DMS53 treated with DMSO at 0.1 percent for 48 hours (cell line): ENCODE measurements at regions not wholly inside any gene's neighbourhood (a gene's known extent, or its start where the extent isn't known, plus 50 kb on each side); places are given as distances from the start of the nearest gene placed in this dataset.
"Not testable (repeated sequence)": the region's sequence is repeated elsewhere in the genome, so short reads cannot be mapped to it uniquely, and the experiment has no call there.

ENCODE experiments used
- DNase-seq: peaks from one replicate; lab custom pipeline; 2025; ENCODE audit not compliant: unreplicated experiment; lab: John Stamatoyannopoulos, UW

- DNase-seq = peak; percentile 21
Observed at GRCh38 chr1:219039017-219039681, 134.5 kb upstream of the LYPLAL1 start.

DNA sequence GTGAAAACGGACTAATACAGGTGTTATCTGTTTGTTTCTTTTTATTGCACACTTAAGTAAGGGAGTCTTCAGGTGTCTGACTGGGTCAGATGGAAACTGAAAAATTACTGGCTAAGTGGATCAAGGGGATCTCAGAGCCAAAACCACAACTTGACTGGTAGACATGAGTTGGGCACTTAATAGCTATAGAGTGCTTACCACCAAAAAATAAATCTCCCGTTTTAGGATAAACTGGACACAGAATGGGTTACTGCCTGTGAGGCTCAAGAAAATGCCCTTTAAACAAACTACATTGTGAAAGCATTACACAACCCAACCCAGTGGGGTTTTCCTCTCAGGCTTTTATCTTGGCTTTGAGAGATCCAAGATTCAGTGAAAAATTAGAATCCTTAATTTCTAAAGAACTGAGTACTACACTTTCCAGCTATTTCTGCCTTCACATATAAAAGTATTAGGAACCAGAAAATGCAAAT lies 134.0 kb upstream of the LYPLAL1 start:
- no peak for DNase-seq

- DNase-seq = no peak
Observed at GRCh38 chr1:219040291-219040690, 133.4 kb upstream of the LYPLAL1 start.

DNA sequence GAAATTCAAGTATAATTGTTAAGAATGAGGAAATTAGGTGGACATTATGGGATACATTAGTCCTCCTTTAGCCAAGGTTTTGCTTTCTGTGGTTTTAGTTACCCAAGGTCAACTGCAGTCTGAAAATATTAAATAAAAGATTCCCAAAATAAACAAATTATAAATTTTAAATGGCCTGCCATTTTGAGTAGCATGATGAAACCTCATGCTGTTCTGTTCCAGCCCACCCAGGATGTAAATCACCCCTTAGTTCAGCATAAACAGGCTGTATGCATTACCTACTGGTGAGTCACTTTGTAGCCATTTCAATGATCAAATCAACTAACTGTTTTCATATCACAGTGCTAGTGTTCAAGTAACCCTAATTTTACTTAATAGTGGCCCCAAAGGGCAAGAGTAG lies 132.5 kb upstream of the LYPLAL1 start:
- DNase-seq = no peak

DNA sequence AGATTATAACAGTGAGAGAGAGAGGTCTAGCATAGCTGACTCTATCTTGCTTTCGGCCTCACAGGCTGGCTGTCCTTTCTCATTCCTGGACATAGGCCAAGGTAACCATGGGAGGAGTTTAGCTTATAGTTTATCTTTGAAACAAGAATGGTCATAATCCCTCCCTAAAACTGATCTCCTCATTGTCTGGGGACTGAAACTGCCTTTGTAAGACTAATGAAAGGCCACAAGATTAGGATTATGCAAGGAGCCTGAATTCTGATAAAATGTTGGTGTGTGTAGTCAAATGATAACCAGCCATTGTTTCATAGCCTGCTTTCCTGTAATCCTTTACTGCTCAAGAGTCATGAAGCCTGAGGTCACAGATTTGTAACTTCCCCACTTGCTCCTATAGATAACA lies 131.9 kb upstream of the LYPLAL1 start:
- DNase-seq = no peak

- DNase-seq = no peak
Observed at GRCh38 chr1:219042769-219043168, 130.9 kb upstream of the LYPLAL1 start.

GRCh38 chr1:219045246-219045645 lies 128.4 kb upstream of the LYPLAL1 start:
- DNase-seq = no peak

GRCh38 chr1:219049501-219049900 lies 124.2 kb upstream of the LYPLAL1 start:
- DNase-seq = no peak

GRCh38 chr1:219050086-219050821 lies 123.4 kb upstream of the LYPLAL1 start:
- no peak for DNase-seq

DNA sequence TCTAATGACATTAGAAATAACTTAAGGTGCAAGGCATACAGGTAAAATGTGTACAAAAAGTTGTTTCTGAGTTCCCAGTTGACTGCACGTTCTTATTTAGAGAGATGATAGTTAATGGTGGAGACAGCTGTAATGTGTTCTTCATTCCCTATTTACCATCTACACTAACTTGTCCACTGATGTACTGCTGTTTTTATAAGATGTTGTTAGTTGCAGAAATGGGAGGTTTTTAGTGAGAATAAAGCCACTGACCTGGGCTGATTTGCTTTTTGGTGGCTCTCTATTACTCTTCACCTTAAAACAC lies 122.9 kb upstream of the LYPLAL1 start:
- no peak for DNase-seq

DNA sequence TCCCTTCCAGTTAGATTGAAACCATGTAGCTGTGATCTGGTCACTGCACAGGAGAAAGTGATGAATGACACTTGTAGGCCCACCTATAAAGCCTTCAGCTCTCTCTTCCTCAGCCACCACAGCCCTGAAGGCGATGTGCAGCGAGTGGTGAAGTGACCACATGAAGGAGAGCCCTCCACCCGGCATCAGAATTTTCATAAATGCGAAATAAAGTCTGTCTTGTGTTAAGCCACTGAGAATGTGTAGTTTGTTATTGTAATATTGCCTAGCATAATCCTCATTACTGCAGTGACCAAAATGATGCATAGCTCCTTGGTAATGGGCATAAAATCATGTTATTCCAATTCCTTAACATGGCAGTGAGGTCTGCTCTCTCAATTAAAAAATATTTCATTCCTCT lies 122.1 kb upstream of the LYPLAL1 start:
- DNase-seq = no peak

GRCh38 chr1:219058891-219059820 lies 114.5 kb upstream of the LYPLAL1 start:
- DNase-seq = no peak

GRCh38 chr1:219060798-219061197 lies 112.9 kb upstream of the LYPLAL1 start:
- DNase-seq = no peak

DNA sequence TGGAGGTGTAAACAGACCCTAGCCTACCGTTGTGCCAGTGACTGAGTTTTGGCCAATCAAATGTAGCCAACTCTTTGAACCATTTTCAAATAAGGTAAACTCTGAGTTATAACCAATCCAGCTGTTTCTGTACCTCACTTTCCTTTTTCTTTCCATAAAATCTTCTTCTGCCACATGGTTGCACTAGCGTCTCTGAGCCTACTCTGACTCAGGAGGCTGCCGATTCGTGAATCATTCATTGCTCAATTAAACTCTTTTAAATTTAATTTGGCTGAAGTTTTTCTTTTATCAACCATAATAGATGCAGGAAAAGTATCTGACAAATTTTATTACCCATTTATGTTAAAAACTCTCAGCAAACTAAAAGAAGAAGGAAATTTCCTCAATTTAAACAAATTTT lies 111.5 kb upstream of the LYPLAL1 start:
- DNase-seq = no peak

DNA sequence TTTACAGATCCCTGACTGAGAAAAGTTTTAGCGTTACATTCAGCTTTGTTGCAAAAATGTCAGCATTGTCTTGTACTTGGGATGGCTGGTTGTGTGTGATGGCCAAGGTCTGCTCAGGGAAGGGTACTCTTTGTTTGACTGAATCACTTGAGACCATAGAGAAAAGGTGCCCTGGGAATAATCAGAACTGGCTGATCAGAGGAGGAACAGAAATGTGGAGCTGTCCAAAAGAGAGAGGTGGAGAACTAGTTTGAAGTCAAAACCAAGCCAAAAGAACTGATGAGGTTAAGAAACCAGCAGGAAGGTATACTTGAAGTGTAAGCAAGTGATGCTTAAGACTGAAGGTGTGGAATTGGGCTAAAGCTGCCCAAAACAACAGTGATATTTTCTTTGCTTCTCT lies 107.6 kb upstream of the LYPLAL1 start:
- DNase-seq = no peak

DNA sequence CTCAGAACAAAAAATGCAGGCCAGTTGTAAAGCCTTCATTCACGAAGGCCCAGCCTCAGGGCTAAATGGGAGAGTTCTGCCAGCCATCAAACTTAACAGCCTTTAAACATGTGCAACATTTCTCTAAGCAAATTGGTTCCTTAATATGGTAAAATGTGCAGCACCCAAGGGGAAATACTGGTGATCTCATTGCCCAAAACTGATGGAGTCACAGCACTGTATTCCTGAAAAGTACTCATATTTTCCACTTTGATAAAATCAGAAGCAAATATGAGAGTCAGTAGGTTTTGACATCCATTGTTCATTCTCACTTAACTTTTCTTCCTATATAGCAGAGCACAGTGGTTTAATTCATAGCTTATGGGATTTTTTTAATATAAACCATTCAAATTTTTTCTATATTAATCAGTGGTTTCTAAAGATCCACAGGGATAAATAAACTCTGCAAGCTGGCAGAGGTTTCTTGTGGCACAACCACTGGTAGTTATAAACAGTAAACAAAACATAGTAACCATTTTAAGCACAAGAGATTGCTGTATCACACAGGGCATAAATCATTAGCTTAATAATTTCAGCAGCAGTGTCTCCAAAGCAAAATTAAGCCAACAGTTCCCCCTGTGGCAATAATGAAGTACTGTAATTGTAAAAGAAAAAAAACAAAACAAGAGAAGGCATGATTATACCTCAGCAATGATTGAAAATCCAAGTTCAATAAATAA lies 106.9 kb upstream of the LYPLAL1 start:
- peak; percentile 4 for DNase-seq

DNA sequence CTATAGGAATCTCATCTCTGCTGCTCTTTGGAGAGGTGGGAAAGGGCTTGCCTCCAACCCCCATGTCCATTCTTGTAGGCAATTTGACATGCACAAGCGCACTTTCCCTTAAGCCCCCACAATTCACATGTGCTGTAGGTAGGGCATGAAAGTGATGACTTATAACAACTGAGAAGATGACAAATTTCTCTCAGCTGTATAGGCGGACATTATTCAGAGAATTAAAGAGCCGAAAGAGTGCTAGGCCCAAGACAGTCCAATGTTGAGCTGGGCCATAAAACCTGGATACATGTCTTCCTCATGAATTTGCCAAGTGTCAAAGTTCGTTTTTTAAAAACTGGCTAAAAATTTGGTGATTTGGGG lies 106.3 kb upstream of the LYPLAL1 start:
- DNase-seq = no peak

GRCh38 chr1:219070395-219070794 lies 103.3 kb upstream of the LYPLAL1 start:
- DNase-seq = not testable (repeated sequence)

GRCh38 chr1:219071209-219071608 lies 102.5 kb upstream of the LYPLAL1 start:
- DNase-seq = no peak

DNA sequence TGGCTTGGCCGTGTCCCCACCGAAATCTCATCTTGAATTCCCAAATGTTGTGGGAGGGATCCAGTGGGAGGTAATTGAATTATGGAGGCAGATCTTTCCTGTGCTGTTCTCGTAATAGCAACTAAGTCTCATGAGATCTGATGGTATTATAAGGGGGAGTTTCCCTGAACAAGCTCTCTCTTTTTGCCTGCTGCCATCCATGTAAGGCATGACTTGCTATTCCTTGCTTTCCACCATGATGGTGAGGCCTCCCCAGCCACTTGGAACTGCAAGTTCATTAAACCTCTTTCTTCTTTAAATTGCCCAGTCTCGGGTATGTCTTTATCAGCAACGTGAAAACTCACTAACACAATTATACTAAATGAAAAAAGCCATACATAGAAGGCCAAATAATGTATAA lies 101.3 kb upstream of the LYPLAL1 start:
- no peak for DNase-seq

GRCh38 chr1:219074084-219074728 lies 99.5 kb upstream of the LYPLAL1 start:
- DNase-seq = no peak
